HG03558 (cell line): ENCODE measurements at regions not wholly inside any gene's neighbourhood (a gene's known extent, or its start where the extent isn't known, plus 50 kb on each side); places are given as distances from the start of the nearest gene placed in this dataset.
"Not testable (repeated sequence)": the region's sequence is repeated elsewhere in the genome, so short reads cannot be mapped to it uniquely, and the experiment has no call there.

ENCODE experiments used
- ATAC-seq: cut with Tn5 transposase; IDR thresholded peaks from one replicate; pipeline ENCODE4 v1.9.1; 2021; ENCODE audit warnings: moderate number of reproducible peaks; ENCODE audit not compliant: unreplicated experiment; ENCODE audit errors: extremely low read depth

DNA sequence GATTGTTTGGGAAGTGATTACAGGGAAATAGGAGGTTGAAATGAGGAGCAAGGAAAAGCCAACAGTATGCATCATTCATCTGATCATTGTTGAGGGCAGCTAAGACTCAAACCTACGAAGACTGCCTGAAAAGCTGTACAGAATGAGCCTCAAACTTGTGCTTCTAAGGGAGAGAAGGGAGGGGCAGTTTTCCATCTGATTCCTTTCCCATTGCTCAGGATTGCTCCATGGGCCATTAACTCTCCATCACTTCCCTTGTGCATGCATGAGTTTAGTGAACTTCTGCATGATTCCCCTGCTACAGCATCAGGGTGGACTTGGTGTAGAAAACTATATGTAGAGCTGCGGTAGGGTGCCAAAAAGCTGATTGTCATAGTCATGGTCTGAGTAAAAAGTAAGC lies 742.7 kb upstream of the SLC35B3 start:
- ATAC-seq, result no peak

DNA sequence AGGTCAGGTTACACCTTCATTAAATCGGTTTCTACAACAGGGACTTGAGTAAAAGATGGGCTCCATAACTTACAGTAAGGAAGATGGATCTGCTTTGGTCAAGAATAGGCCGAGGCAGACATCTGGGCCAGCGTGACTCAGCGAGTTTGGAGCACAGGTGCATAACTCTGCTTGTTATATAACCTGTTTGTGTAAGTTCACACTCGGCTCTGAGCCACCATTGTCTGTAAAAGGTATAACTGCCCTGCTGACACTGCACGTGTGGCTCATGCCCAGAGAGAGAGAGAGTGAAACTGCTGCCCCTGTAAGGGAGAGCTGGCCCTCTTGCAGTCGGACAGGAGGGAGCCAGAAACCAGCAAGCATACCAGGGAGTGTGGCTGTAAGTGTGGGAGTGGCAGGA lies 737.9 kb upstream of the SLC35B3 start:
- ATAC-seq, result no peak

DNA sequence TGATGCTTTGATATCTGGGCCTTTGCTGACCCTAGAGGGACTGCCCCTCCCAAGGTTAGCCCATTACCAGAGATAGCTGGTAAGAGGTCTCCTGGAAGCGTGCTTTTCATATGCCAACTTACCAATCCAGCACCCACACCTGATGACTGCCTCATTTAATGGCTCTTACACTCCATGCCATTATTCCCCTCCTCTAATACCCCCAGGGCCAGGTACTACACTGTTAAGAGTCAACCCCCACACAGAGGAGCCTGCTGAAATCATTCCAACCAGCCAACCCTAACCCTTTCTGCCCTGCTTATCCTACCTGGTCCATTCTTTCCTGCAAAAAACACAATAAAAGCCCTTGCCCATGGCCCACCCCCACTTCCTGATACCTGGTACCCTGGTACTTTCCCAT lies 736.8 kb upstream of the SLC35B3 start:
- no peak for ATAC-seq

DNA sequence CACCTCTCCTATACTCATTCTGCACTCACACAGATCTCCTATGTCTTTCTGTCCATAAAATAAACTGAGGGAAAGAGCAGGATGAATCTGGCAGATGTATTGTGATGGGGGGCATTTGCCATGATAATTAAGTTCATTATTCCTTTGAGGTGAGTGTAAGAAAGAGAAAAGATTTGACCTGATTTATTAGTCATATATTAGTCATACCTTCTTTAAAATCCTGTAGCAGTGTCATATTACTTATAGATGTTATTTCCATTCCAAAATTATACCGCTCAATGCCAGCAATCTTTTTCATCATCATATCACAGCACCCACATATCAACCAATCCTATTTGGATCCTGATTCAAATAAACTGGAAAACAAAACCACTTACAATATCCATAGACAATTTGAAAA lies 733.3 kb upstream of the SLC35B3 start:
- ATAC-seq, result no peak

DNA sequence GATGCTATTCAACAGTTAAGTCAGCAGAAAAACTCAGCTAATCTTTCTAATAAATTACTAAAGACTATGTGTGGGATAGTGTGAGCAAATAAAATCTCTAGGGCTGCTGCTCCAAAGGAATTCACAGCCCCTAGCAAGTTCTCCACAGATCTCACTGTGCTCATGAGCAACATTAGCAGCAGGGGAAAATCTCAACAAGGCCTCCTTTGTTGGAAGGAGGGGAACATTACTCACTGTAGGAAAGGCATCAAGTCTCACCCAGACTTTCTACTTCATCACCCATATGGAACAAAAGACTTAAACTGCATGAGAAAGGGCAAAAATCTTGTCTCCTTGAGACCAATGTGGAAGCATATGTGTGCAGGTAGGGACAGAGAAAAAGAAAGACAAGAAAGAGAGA lies 726.4 kb upstream of the SLC35B3 start:
- no peak for ATAC-seq

DNA sequence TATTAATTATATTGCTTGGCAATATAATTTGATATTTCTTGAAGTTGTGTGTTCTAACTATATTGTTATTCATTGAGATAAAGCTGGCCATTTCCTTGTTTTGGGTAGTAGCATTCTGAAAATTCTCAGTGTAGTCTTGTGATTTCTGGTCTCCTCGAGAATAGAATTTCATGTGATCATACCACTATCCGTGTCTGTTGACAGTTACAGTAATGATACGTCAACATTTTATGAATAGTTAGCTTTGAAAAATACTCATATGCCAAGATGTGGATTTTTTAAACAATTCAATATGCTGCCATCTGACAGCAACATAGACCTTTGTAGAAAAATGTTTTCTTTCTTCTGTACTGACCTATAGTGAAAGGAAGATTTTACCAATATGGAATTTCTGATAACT lies 723.7 kb upstream of the SLC35B3 start:
- no peak for ATAC-seq

DNA sequence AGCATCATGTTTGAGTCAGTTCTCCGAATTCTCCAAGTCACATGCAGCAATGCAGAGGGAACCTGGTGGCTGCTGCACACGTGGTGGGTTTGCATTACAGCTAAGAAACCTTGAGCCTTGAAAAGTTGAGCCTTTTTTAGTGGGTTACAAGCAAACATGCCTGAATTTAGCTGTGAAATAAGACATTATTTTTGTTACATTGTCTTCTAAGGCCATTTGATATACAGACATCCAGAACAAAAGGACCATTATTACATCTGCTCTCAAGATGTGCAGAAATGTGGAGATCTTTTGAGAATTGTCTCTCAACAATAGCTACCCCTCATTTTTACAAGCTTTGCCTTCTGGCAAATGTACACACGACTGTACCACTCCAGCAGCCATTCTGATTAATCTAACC lies 720.5 kb upstream of the SLC35B3 start:
- no peak for ATAC-seq

DNA sequence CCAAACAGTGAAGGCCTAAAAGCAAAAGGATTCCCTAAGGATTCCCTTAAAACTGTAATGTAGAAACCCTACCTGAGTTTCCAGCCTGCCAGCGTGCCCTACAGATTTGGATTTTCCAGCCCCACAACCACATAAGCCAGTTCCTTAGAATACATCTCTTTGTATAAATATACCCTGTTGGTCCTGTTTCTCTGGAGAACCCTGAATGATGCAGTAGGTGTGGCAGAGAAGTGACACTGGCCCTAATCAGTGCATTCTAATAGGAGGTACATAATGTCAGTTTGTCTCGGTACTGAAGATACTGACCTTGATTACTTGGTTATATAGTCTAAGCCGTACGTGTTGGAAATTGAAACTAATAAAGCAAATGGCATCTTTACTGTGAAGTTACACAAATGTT lies 707.8 kb upstream of the SLC35B3 start:
- ATAC-seq, result no peak

DNA sequence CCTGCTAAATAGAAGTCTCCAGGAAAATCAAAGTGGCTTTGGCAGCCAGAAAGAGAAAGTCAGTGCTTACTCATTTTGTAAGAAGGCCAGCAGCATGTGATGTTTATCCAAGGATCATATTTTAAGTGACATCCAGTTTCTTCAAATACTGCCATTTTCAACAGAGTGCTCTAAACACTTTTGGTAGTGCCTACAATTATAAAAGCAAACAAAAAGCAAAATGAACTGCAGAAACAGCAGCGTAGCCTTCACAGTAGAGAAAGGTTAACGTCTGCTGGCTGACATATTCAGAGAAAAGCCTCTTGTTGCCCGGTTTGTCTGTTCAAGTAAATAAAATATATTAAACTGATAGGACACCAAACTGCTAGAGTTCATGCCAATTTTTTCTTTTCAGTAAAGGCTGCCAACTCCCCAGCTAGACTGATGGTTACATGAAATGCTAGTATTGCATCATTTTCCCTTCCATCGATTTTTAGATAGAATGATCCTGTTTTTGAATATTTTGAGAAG lies 705.7 kb upstream of the SLC35B3 start:
- ATAC-seq, result no peak

DNA sequence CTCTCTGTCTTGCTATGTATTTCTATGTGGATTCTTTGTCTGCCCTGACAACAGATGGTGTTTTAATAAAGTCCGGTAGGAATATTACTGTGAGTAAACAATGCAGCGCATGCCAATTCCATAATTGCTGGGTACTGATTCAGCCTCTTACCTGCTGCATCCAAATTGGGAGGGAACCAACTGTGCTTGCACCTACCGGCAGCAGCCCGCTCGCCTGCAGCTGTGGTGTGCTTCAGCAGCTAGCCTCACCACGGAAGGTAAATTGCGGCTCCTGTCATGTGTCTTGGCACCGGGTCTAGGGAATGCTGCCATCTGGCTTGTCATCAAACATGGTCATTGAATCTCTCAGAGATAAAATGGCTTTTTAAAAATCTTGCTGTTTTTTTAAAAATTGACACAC lies 704.8 kb upstream of the SLC35B3 start:
- no peak for ATAC-seq

DNA sequence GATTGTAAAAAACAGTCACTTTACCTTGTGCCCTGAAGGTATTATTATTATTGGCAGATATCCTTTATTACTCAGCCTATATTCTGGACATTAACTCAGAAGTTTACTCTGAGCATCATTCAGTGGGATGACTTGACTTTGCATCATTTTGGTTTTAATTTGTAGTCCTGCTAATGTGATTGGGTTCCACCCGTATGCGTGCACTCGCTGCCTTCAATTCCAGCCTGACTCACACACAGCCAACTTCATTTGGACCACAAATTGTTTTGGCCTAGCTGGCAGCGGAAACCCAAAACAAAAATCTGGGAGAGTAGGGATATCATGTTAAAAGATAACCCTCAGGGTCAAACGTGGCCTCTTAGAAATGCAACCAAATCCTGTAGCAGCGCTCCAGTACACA lies 704.4 kb upstream of the SLC35B3 start:
- ATAC-seq, result no peak

DNA sequence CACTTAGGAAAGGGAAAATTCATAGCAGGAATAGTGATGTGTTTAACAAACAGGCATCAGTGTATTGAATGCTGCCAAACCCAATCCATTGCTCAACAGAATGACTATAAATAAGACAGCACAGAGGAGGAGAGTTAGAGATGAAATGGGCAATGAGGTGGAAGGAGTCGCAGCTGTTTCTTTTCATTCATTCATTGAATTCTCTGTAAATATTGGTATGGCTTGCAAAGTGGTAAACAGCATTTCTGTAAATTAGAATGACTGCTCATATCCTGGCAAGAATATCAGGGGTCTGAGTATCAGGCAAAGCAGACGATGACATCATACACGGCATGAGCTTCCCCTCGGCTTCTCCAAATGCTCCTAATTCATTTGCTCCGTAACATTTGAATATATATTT lies 703.6 kb upstream of the SLC35B3 start:
- no peak for ATAC-seq

DNA sequence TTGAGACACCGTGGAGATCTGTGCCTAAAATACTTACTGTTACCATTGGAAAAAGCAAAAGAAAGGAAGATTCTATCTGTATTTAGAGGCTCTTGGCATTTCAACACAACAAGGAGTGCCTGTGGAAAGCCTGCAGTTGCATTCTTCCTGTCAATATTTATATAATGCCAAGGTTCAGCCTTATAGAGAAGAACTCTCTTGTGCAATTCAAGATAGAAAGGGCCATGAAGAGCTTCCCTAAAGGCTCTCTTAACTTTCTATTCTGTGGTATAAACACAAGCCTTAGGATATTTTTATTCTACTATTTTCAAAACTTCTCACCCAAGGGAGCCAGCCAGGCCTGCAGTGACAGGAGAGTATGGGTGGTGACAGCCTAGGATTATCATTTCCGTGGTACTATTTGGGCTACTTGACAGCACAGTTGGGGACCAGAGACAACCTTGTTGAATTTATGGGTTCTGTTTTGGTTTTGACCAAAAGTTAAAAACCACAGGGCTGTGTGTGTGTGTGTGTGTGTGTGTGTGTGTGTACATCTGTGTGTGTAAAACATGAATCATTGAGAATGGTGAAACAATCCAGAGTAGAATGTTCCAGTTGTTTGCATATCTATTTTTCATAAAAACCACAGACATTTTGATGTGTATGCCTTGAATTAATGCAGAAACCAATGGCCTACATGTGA lies 700.9 kb upstream of the SLC35B3 start:
- ATAC-seq, result no peak

DNA sequence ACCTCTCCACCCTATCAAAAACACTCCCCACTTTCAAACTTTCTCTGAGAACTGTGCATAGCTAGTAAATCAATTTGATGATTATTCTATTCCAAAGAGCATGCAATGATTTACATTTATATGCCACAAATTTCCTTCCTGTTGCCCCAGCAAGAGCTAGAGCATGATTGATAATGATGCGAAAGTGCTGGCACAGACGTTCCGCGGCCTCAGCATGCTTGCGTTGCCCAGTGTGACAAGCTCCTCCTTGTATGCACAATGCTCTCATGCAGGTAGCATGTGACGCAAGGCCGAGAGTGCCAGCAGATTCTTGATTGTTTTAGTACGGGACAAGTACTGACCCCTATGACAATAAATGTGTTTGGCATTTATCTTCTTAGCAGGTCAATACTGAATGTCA lies 696.3 kb upstream of the SLC35B3 start:
- no peak for ATAC-seq

DNA sequence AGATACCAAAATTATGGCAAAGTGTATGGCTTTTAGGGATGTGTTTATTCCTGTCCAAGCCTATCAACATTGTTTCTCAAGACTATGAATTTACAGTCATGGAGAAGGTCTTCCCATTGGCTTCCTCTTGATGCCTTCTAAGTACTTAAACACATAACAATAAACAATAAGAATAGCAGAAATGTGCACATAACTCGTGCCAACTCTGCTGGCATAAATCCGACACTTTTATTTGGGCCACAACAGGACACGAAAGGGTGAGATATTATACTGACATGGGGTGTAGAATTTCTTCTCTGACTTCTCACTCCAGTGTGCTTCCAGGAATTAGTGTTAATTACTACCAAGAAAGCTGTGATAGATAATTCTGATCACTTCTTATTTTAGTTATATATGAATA lies 695.9 kb upstream of the SLC35B3 start:
- no peak for ATAC-seq

DNA sequence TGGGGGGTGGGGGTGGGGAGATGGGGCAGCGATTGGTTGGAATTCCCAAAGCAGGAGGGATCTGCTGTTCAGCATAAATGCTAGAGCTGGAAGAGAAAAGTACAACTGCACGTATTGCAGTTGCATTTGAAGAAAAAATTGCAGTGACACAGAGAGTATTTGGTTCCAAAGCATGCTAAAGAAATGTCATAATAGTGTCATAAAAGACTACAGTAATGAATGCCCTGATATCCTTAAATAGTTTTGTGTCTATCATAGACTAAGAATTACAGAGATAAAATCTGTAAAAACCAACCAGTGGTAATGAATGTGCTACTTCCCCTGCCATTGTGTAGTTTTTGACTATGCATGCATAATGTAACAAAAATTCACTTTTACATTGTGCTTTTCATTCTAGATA lies 693.6 kb upstream of the SLC35B3 start:
- ATAC-seq, result no peak

DNA sequence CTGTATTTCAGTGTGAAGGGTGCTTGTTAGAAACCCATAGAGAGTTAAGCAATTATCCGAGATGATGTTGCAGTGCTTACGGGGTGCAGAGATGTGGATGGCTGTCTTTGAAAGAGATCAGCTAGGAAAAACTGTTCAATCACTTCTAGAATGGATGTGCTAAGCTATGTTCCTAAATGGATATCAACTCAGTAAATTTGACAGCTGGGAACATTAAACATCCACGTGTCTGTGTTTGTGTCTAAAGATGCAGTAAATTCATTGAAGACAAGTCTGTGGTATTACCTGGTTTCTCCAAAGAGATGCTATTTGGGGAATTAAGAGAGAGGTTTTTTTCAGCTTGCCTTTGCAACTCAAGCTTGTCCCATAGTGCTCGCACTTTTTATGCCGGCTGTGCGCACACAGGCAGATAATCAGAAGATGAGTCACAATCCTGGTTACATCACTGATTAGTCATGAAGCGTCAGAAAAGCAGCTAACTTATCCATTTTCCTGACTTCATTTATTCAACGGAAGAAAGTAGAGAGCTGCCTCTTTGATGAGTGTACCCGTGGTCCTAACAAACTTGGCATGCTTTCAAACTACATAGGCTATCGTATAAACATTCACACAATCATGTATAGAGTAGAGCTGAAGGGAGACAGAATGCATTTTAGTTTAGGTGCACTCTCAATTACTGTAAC lies 691.7 kb upstream of the SLC35B3 start:
- ATAC-seq, result no peak

DNA sequence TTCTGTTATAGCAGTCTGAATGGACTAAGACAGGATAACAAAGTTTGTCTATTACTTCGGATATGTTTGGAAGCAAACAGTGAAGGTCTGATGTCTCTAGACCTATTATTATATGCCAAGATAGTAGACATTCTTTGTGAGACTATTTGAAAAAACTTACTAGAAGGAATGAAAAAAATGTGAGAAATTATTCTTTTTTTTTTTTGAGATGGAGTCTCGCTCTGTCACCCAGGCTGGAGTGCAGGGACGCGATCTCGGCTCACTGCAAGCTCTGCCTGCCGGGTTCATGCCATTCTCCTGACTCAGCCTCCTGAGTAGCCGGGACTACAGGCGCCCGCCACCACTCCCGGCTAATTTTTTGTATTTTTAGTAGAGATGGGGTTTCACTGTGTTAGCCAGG lies 690.7 kb upstream of the SLC35B3 start:
- ATAC-seq, result not testable (repeated sequence)

DNA sequence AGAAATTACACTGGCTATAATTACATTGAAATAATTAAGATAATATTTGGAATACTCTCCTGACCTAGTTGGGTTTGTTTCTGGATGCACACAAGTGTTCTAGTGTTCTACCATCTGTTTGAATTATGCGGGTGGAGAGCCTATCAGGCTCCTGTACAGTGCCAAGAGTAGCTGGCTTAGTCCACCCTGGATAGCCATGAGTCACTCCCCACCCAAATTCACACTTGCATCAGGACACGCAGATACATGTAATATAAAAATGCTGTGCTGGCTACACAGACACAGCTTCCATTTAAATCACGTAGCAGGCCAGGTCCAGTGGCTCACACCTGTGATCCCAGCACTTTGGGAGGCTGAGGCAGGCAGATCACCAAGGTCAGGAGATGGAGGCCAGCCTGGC lies 686.2 kb upstream of the SLC35B3 start:
- ATAC-seq, result no peak

DNA sequence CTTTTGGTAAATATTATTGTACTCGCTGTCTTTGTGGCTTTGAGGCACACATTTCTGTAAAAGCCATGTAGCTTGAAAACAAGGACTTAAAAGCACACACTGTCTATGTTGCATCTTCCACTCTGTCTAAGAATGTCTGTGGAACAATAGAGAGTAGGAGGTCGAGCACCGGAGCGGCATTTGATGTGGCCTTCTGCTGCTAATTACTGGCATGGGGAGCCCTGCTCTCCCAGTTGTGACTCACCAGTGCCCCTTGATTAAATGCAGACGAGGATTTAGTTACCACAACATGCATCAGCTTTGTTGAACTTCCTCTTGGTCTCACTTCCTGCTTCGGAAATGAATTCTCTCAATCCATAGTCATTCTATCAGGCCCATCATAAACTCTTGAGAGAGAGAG lies 680.7 kb upstream of the SLC35B3 start:
- ATAC-seq, result no peak

DNA sequence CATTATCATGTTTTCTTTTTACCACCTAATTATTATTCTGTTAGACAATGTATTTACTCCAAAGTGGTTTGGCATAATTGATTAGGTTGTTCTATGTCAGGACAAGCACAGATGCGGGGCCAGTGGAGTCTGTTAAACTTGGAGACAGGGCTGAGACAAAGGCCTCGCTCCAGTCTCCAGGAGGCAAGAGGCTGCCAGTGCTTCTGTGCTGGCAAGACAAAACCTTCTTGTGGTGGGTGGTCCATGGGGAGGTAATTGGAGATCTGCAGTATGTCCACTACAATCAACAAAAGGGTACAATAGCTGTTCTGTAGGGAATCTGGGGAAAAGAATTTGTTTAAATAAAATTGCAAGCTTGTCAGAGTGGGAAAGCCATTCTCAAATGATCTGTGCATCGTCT lies 677.2 kb upstream of the SLC35B3 start:
- no peak for ATAC-seq

DNA sequence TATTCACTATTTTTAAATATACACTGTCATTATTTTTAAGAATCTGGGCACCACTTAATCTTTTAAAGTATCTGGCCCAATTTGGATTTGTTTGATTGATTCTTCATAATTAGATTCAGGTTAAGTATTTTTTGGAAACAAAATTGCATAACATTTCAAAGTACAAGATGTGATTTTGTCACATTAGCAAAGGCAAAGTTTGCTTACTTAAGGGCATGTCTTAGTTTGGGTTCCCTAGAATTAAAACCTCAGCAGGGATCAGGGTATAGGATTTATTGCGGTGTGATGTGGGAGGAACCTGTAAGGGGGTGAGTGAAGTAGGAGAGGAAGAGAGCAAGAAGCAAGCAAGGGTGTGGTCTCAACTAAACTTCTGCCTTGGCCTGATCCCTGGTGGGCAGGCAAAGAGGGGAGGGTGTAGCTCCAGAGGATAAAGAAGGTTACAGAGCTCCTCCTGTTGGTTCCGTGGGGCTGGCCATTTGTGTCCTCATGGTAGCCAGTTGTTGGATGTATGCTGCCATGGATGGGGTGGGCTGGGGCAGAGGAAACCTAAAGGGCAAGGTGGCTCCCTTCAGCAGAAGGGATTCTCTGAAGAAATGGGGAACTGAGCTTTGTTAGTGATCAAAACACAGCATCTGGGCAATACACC lies 668.7 kb upstream of the SLC35B3 start:
- ATAC-seq, result no peak
